Hippocampal formation (tissue), 2 donors: ENCODE measurements at regions not wholly inside any gene's neighbourhood (a gene's known extent, or its start where the extent isn't known, plus 50 kb on each side); places are given as distances from the start of the nearest gene placed in this dataset.
"Not testable (repeated sequence)": the region's sequence is repeated elsewhere in the genome, so short reads cannot be mapped to it uniquely, and the experiment has no call there.

Experiments used
- DNase-seq, 2 donors: peaks; one replicate each; lab custom pipeline; 2025; lab: John Stamatoyannopoulos, UW

DNA sequence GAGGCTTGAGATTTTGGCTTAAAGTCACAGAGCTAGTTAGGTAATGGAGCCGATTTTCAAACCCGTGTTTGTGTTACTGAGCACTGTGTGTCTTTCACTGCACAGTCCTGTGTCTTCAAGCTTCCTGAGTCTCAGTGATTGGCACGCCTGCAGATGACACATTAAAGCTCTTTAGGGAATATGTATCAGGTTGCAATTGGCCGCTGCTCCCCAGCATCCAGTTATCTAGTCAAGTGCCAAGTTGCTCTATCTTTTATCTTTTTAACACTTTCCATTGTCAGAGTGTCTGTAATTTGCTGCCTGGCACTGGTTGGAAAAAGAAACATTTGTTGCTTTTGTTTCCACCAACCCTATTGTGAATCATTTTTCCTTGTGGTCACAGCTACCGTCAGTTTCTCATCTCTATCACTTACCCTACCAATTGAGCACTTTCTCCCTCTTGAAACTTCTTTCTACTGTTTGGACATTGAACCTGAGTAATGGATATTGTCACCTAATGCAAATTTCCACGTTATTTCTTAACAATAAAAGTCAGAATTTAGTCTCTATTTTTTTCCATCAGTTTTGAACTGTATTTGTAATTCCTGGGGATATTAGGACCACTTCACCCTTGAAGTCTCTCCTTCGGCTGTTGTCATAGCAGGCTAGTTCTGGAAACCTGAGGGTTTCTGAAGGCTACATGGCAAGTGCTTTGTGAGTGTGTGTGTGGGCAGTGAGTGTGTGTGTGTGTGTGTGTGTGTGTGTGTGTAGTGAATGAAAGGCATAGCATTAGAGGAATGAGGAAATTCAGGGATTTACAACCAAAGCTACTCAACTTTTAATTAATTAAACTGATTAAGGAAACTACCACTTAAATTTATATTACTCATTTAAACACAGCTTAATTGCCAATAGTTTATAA lies 274.3 kb downstream of the ISL1 start:
- DNase-seq: no peak

- no peak for DNase-seq
These were observed 278.5 kb downstream of the ISL1 start for GRCh38 chr5:51661646-51662265.

DNA sequence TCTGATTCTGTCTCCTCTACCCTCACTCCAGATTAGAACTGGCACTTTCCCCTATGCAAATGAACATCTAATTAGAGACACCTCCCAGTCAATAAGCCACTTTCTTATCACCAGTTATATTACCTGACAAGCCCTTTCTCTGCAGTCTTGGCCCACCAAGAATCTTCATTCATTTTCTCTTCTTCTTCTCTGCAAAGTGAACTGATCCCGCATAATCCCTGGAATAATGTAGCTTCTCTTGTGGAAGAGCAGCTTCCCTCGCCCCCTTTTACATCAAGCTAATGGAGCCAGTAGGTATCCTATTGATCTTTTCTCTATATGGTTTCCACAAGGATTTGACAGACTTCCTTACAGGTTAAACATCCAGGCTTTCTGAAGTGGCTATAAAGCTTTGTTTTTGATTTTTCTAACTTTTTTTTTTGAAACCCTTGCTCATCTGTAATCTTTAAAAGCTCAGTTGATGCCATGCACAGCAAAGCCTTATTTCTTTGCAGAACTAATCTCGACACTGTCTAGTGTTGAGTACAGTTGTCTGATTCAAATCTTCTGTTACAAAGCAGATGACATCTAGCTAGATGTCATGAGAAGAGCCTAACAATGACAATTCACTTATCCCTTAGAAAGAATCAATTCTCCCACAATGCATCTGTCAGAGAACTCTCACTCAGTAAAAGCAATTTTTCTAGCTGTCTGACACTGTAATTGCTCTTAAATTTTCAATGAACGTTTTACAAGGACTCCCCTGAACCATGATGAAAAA lies 281.4 kb downstream of the ISL1 start:
- DNase-seq: no peak

DNA sequence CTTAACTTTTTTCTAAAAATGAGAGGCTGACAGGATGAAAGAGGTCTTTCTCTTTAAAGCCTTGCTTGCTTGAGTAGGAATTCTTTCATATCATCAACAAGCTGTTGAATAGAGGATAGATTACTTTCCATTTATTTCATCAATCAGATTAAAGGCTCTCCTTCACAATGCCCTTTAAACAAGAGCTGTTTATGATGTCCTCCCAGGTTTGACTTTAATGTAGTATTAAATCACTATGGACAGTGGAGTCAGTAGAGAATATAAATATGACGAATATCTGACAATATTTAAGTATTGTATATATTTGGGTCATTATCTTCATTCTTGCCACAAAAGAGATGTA lies 282.0 kb downstream of the ISL1 start:
- no peak for DNase-seq

DNA sequence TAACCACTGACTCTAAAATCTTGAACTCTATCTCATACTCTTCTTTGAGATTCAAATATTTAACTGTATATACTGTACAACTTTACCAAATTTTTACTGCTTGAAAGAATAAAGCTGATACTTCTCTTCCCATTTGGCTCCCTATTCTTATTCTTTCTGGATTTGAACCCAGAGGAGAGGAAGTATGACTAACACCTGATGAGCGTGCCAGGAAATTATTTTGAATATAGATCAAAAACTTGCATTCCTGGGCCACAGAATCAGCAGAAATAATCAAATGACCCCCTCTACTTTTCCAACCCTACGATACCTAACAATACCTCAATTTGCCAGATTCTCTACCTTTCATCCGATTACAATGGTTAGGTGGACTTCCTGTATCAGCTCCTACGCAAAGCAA lies 285.8 kb downstream of the ISL1 start:
- no peak for DNase-seq

DNA sequence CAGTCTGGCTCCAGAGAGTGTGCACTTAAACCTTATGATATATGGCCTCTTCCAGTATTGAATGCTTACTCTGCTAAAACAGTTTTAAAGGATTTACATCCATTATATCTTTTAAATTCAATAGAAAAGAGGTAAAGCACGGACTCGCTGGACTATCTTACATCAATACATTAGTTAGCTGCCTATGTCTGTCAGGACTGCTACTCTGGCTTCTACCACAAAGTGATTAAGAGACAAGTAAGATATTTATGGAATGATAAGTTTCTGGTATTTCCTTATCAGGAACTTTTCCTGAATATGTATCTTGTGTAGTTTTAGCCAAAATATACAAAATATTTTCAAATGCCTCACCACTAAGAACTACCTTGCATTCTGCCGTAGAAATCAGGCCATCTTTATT lies 295.1 kb downstream of the ISL1 start:
- DNase-seq: no peak

DNA sequence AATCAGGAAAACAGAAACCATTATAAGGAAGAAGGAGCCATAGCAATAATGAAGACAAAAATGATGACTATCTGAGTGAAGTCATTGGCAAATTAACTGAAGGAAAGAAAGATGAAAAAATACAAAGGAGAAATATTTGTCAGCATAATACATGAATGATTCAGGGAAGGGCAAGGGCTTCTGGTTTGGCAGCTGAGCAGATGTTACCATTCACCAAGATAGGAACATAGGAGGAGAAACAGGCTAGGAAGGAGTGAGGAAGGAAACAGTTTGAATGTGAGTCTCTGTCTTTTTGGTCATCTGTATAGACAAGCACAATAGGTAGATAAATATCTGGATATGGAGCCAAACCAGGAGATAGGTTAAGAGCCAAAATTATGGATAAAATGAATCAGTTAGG lies 296.0 kb downstream of the ISL1 start:
- no peak for DNase-seq

DNA sequence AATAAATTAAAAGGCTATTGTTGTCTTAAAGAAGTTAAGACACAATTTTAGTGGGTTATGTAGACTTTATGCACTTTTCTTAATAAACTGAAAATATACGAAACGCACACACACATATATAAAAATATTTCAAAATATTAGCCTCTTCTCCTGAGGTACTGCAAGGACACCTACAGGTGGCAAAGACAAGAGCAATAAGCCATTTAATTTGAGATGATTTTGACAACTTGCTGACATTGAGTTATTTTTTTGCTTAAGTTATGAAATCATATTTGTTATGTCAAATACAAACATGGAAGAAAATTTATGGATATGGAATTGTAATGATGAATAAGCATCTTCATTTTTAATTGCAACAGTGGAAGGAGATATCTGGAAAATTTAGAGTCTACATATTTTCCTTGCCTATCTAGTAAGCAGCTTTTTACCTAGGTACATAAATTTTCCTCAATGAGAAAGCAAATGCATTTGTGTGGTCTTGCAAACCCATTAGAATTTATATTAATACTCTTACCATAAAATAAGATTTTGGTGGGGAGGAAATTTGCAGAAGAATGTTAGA lies 301.6 kb downstream of the ISL1 start:
- DNase-seq: no peak

DNA sequence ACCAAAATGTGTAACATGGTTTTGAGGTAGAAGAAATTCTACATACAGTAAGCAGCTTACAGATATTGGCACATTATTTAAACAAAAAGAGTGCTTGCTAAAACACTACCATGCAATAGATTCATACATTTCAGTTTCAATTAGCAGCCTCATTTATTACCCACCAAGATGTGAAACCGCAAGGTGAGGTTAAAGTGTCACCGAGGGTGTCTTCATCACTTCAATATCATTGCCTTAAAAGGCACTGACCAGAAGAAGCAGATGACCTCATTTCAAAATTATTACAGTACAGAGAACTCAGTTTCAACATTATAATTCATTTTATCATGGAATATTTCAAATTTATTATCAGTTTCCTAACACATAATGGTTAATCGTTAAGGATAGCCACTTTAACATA lies 302.2 kb downstream of the ISL1 start:
- no peak for DNase-seq

GRCh38 chr5:51686622-51687021 lies 303.4 kb downstream of the ISL1 start:
- no peak for DNase-seq

DNA sequence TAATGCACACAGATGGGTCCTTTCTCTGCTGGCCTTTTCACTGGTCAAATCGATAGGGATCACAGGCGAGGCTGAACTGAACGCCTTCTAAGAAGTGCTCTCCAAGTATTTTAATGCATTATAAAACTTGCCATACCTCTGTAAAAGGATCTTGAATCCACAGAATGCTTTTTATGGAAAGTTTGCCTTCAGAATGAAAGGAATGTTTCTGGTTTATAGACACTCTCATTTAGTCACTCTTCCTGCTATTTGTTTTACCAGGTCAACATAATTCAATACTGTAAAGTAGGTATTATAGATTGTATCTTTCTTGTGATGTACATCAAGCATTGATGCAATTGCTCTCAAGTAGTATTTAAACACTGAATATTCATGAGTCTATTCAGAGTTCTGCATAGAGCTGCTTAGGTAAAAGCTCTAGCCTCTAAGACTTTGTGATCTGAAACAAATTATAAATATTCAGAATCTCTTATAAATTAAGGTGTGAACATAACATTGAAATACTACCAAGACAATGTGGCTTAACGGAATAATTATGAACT lies 308.4 kb downstream of the ISL1 start:
- DNase-seq: no peak

GRCh38 chr5:51694826-51695225 lies 311.6 kb downstream of the ISL1 start:
- DNase-seq: no peak

- DNase-seq: no peak
These were observed 312.9 kb downstream of the ISL1 start for GRCh38 chr5:51696122-51696521.

GRCh38 chr5:51702046-51702445 lies 318.8 kb downstream of the ISL1 start:
- not testable (repeated sequence) for DNase-seq

GRCh38 chr5:51712201-51712600 lies 329.0 kb downstream of the ISL1 start:
- DNase-seq: no peak

DNA sequence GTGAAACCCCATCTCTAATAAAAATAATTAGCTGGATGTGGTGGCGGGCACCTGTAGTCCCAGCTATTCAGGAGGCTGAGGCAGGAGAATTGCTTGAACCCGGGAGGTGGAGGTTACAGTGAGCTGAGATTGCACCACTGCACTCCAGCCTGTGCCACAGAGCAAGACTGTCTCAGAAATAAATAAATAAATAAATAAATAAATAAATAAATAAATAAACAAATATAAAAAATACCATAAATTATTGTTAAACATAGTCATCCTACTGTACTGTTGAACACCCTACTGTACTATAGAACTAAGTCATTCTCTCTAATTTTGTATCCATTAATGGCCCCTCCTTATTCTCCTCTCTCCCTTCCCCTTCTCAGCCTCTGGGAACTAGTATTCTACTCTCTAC lies 332.2 kb downstream of the ISL1 start:
- DNase-seq: not testable (repeated sequence)

DNA sequence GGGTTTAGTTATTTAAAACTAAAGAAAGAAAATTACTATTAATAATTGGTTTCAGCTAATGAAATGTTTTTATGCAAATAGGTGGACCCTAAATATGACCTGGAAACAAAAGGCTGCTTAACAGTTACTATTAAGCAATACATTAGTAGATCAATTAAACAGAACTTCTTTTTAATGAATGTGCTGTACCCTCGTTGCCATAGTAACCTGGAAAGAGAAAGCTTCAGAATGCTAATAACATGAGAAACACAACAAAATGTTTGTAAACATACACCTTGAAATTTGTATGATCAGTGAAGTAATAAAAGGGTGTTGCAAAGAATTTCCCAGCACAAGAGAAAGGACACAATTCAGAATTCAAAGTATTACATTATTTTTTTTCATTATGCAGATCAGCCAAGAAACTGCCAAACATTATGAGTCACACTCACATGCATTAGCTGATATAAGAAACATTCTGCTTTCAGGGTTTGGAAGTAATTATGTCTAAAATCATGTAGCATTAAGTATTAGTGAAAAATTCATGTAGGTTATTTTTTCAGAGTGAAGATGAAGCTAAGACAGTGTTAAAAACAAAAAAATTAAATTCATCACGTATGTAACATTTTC lies 348.3 kb downstream of the ISL1 start:
- no peak for DNase-seq

- DNase-seq: no peak
These were observed 349.1 kb downstream of the ISL1 start for GRCh38 chr5:51732304-51732703.

GRCh38 chr5:51734677-51735076 lies 351.4 kb downstream of the ISL1 start:
- no peak for DNase-seq

DNA sequence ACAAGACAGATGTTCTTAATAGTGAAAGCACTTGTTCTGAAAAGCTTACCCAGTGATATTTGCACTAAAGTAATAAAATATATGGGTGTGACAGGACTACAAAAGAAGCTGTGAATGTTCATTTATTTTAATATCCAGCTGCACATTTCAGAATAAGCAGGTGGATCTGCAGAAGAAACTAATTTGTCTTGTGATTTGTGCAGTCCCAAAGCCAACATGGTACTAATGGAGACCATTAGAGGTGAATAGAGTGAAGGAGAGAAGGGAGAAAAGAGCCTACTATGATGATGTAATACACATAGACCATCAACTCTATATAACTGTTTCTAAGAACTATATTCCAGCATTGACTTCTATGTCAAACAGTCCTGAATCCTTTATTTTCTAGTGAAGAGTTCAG lies 362.8 kb downstream of the ISL1 start:
- DNase-seq: no peak

- DNase-seq: no peak
These were observed 365.4 kb downstream of the ISL1 start for GRCh38 chr5:51748647-51749046.
